H9 (cell line): ENCODE measurements at regions not wholly inside any gene's neighbourhood (a gene's known extent, or its start where the extent isn't known, plus 50 kb on each side); places are given as distances from the start of the nearest gene placed in this dataset.

Source experiments
- DNase-seq: peaks from one replicate; pipeline ENCODE4 v3.0.0-alpha.2; 2017
- H2AFZ ChIP-seq: one replicate; pipeline ENCODE4 v1.6.1; 2013; ENCODE audit warnings: mild to moderate bottlenecking, low read length, control low read depth, moderate library complexity
- H2AK5ac ChIP-seq: 2 replicates; pipeline ENCODE4 v1.6.1; 2013; ENCODE audit warnings: low read length, control low read depth, mixed read lengths; ENCODE audit not compliant: insufficient read length
- H2BK120ac ChIP-seq: one replicate; pipeline ENCODE4 v1.6.1; 2013; ENCODE audit warnings: low read depth, mild to moderate bottlenecking, low read length, control low read depth, inconsistent platforms; ENCODE audit not compliant: poor library complexity, severe bottlenecking
- H2BK12ac ChIP-seq: 2 replicates; pipeline ENCODE4 v1.6.1; 2013; ENCODE audit warnings: low read length, control low read depth, mixed read lengths, low read depth; ENCODE audit not compliant: insufficient read length
- H2BK15ac ChIP-seq: 2 replicates; pipeline ENCODE4 v1.6.1; 2013; ENCODE audit warnings: low read depth, low read length, control low read depth
- H2BK20ac ChIP-seq: one replicate; pipeline ENCODE4 v1.6.1; 2013; ENCODE audit warnings: low read depth, mild to moderate bottlenecking, low read length, control low read depth, inconsistent platforms; ENCODE audit not compliant: poor library complexity, severe bottlenecking
- H2BK5ac ChIP-seq: 2 replicates; pipeline ENCODE4 v1.6.1; 2013; ENCODE audit warnings: low read length, control low read depth, mixed read lengths; ENCODE audit not compliant: insufficient read length
- H3K14ac ChIP-seq: 2 replicates; pipeline ENCODE4 v1.6.1; 2013; ENCODE audit warnings: low read length, control low read depth; ENCODE audit not compliant: insufficient read depth
- H3K18ac ChIP-seq: 2 replicates; pipeline ENCODE4 v1.6.1; 2013; ENCODE audit warnings: low read depth, mild to moderate bottlenecking, mixed read lengths, low read length, control low read depth; ENCODE audit not compliant: insufficient read length
- H3K23ac ChIP-seq: 2 replicates; pipeline ENCODE4 v1.6.1; 2013; ENCODE audit warnings: low read length, control low read depth, mixed read lengths, low read depth; ENCODE audit not compliant: insufficient read length
- H3K23me2 ChIP-seq: 2 replicates; pipeline ENCODE4 v1.6.1; 2013; ENCODE audit warnings: low read depth, mild to moderate bottlenecking, mixed read lengths, low read length, control low read depth; ENCODE audit not compliant: insufficient read length, poor library complexity, severe bottlenecking
- H3K27ac ChIP-seq: 2 replicates; pipeline ENCODE4 v1.5.1; 2013; ENCODE audit warnings: low read length, control low read depth, mixed read lengths, low read depth; ENCODE audit not compliant: insufficient read length
- H3K27me3 ChIP-seq: 2 replicates; pipeline ENCODE4 v1.6.1; 2013; ENCODE audit warnings: low read length, control low read depth, inconsistent platforms; ENCODE audit not compliant: insufficient read depth
- H3K4ac ChIP-seq: 2 replicates; pipeline ENCODE4 v1.6.1; 2013; ENCODE audit warnings: low read depth, mild to moderate bottlenecking, control low read depth, inconsistent platforms, low read length, moderate library complexity
- H3K4me1 ChIP-seq: 2 replicates; pipeline ENCODE4 v1.6.1; 2013; ENCODE audit warnings: low read length, control low read depth, inconsistent platforms; ENCODE audit not compliant: insufficient read depth
- H3K4me2 ChIP-seq: 2 replicates; pipeline ENCODE4 v1.6.1; 2013; ENCODE audit warnings: low read length, control low read depth, mixed read lengths; ENCODE audit not compliant: insufficient read length, insufficient read depth
- H3K56ac ChIP-seq: 2 replicates; pipeline ENCODE4 v1.6.1; 2013; ENCODE audit warnings: low read depth, mild to moderate bottlenecking, mixed read lengths, low read length, control low read depth; ENCODE audit not compliant: insufficient read length
- H3K79me1 ChIP-seq: 2 replicates; pipeline ENCODE4 v1.6.1; 2013; ENCODE audit warnings: low read depth, mild to moderate bottlenecking, moderate library complexity, low read length, control low read depth, inconsistent platforms; ENCODE audit not compliant: insufficient read depth, poor library complexity, severe bottlenecking
- H3K79me2 ChIP-seq: 2 replicates; pipeline ENCODE4 v1.6.1; 2013; ENCODE audit warnings: low read length, control low read depth, inconsistent platforms; ENCODE audit not compliant: insufficient read depth
- H3K9ac ChIP-seq: 2 replicates; pipeline ENCODE4 v1.6.1; 2013; ENCODE audit warnings: low read length, control low read depth, mixed read lengths; ENCODE audit not compliant: insufficient read length; ENCODE audit errors: extremely low read depth
- H3K9me3 ChIP-seq: one replicate; pipeline ENCODE4 v1.6.1; 2013; ENCODE audit warnings: low read depth, low read length, inconsistent platforms; ENCODE audit not compliant: control insufficient read depth
- H3T11ph ChIP-seq: one replicate; pipeline ENCODE4 v1.6.1; 2013; ENCODE audit warnings: mild to moderate bottlenecking, low read length, control low read depth, inconsistent platforms
- H4K20me1 ChIP-seq: one replicate; pipeline ENCODE4 v1.6.1; 2013; ENCODE audit not compliant: control insufficient read depth, insufficient read length, insufficient read depth
- H4K5ac ChIP-seq: 2 replicates; pipeline ENCODE4 v1.6.1; 2013; ENCODE audit warnings: low read depth, mild to moderate bottlenecking, mixed read lengths, low read length, control low read depth; ENCODE audit not compliant: insufficient read length
- H4K8ac ChIP-seq: replicated peaks from 2 replicates; pipeline ENCODE4 v1.6.1; 2013; ENCODE audit warnings: low read length, control low read depth, mixed read lengths, low read depth; ENCODE audit not compliant: insufficient read length
- H4K91ac ChIP-seq: 2 replicates; pipeline ENCODE4 v1.6.1; 2013; ENCODE audit warnings: low read depth, mild to moderate bottlenecking, moderate library complexity, mixed read lengths, low read length, control low read depth; ENCODE audit not compliant: insufficient read length
- H3K27ac Mint-ChIP-seq, 3 experiments: 2 replicates in 2 of 3; 3 replicates in 1 of 3; pipeline ENCODE4 v1.8.0; 2020 to 2021; ENCODE audit warnings: mixed read lengths in 3 of 3, mild to moderate bottlenecking in 1 of 3, moderate library complexity in 1 of 3
- H3K27me3 Mint-ChIP-seq: 2 replicates; pipeline ENCODE4 v1.8.0; 2021; ENCODE audit warnings: low read depth, mild to moderate bottlenecking, moderate library complexity, mixed read lengths
- H3K36me3 Mint-ChIP-seq, 3 experiments: 2 replicates in 2 of 3; 3 replicates in 1 of 3; pipeline ENCODE4 v1.8.0; 2020 to 2021; ENCODE audit warnings: low read depth in 3 of 3, mixed read lengths in 3 of 3; ENCODE audit not compliant: insufficient read depth in 1 of 3
- H3K4me1 Mint-ChIP-seq, 2 experiments: 2 replicates each; pipeline ENCODE4 v1.8.0; 2020; ENCODE audit warnings: mixed read lengths in 2 of 2
- H3K4me3 Mint-ChIP-seq, 2 experiments: 2 replicates in 1 of 2; 3 replicates in 1 of 2; pipeline ENCODE4 v1.8.0; 2020 to 2021; ENCODE audit warnings: mild to moderate bottlenecking in 2 of 2, mixed read lengths in 2 of 2, moderate library complexity in 1 of 2
- H3K9me3 Mint-ChIP-seq, 2 experiments: 2 replicates in 1 of 2; 3 replicates in 1 of 2; pipeline ENCODE4 v1.8.0; 2020; ENCODE audit warnings: mild to moderate bottlenecking in 2 of 2, mixed read lengths in 2 of 2, moderate library complexity in 1 of 2
- TF ChIP-seq, protein P1 (sequence below): fragments of 200-600 bp; sonication (generic); conservative IDR thresholded peaks from 3 replicates; pipeline ENCODE4 v1.8.0; 2021; ENCODE audit warnings: antibody characterized with exemption, mild to moderate bottlenecking

- Histone ChIP-seq H3K27me3 (no peaks in the 10 kb centered on the region), H3K23ac (no peak overlapping the region), H2BK20ac (no peak overlapping the region), H3K4ac (no peak overlapping the region), H3K9ac (no peak overlapping the region), H2BK12ac (no peak overlapping the region), H2BK5ac (no peak overlapping the region), H4K5ac (no peak overlapping the region), H3K9me3 (no peaks in the 10 kb centered on the region), H3K23me2 (no peaks in the 10 kb centered on the region), H2AK5ac (no peak overlapping the region), H4K91ac (no peak overlapping the region), H2BK15ac (no peak overlapping the region), H2BK120ac (no peak overlapping the region), H3K27ac (no peak overlapping the region), H3T11ph (no peak overlapping the region), H3K79me2 (no peaks in the 10 kb centered on the region), H3K4me2 (no peak overlapping the region), H3K79me1 (no peaks in the 10 kb centered on the region), H4K20me1 (no peaks in the 10 kb centered on the region), H3K14ac (no peak overlapping the region), H3K56ac (no peak overlapping the region), H3K18ac (no peak overlapping the region), H3K4me1 (no peaks in the 10 kb centered on the region), H2AFZ (no peak overlapping the region), H4K8ac (no peak overlapping the region)
- Mint-ChIP-seq H3K27ac (no peak overlapping the region), H3K4me1 (peaks cover 0 to 6% of the 10 kb centered on the region in 2 experiments; a peak in 2 of 4 replicates), H3K4me3 (no peak overlapping the region), H3K9me3 (peaks cover 0 to 3% of the 10 kb centered on the region in 2 experiments; a peak in 2 of 5 replicates), H3K27me3 (no peaks in the 10 kb centered on the region), H3K36me3 (no peaks in the 10 kb centered on the region)
- DNase-seq = no peak
- TF ChIP-seq, protein P1, sequence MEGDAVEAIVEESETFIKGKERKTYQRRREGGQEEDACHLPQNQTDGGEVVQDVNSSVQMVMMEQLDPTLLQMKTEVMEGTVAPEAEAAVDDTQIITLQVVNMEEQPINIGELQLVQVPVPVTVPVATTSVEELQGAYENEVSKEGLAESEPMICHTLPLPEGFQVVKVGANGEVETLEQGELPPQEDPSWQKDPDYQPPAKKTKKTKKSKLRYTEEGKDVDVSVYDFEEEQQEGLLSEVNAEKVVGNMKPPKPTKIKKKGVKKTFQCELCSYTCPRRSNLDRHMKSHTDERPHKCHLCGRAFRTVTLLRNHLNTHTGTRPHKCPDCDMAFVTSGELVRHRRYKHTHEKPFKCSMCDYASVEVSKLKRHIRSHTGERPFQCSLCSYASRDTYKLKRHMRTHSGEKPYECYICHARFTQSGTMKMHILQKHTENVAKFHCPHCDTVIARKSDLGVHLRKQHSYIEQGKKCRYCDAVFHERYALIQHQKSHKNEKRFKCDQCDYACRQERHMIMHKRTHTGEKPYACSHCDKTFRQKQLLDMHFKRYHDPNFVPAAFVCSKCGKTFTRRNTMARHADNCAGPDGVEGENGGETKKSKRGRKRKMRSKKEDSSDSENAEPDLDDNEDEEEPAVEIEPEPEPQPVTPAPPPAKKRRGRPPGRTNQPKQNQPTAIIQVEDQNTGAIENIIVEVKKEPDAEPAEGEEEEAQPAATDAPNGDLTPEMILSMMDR = no peak
These were observed 598.8 kb downstream of the SLC16A7 start for GRCh38 chr12:60194678-60195077.
